Epithelial cell of esophagus (primary cell): ENCODE measurements at regions not wholly inside any gene's neighbourhood (a gene's known extent, or its start where the extent isn't known, plus 50 kb on each side); places are given as distances from the start of the nearest gene placed in this dataset.

ENCODE experiments used
- DNase-seq: peaks from one replicate; pipeline ENCODE4 v3.0.0; 2010; ENCODE audit warnings: low read depth
- H3K4me3 ChIP-seq: 2 replicates; pipeline ENCODE4 v1.5.1; 2011; ENCODE audit warnings: mild to moderate bottlenecking, low read length, control low read depth
- TF ChIP-seq, protein P1 (sequence below): IDR thresholded peaks from 2 replicates; pipeline ENCODE4 v1.5.1; 2011; ENCODE audit warnings: low read depth, mild to moderate bottlenecking, low read length, control low read depth, inconsistent platforms; ENCODE audit not compliant: insufficient read depth; ENCODE audit errors: missing control alignments

DNA sequence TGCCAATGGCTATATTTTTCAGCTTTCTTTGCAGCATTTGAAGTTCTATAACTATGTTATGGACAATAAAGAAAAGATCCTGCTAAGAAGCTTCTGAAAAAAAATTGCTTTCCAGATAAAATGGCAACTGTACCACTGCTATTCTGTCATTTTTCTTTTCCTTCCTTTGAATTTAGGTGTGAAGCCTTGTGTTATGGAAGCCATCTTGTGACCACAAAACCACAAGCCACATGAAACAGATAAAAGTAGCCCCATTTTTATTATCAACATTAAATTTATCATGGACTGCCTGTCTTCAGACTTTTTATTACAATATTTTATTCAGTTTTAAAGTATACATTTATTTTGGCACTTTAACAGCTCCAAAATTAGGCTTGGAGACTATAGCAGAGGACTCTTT lies 289.9 kb upstream of the ACTBL2 start:
- TF ChIP-seq, protein P1, sequence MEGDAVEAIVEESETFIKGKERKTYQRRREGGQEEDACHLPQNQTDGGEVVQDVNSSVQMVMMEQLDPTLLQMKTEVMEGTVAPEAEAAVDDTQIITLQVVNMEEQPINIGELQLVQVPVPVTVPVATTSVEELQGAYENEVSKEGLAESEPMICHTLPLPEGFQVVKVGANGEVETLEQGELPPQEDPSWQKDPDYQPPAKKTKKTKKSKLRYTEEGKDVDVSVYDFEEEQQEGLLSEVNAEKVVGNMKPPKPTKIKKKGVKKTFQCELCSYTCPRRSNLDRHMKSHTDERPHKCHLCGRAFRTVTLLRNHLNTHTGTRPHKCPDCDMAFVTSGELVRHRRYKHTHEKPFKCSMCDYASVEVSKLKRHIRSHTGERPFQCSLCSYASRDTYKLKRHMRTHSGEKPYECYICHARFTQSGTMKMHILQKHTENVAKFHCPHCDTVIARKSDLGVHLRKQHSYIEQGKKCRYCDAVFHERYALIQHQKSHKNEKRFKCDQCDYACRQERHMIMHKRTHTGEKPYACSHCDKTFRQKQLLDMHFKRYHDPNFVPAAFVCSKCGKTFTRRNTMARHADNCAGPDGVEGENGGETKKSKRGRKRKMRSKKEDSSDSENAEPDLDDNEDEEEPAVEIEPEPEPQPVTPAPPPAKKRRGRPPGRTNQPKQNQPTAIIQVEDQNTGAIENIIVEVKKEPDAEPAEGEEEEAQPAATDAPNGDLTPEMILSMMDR = no peak
- DNase-seq = no peak
- H3K4me3 ChIP-seq = no peak overlapping the region

DNA sequence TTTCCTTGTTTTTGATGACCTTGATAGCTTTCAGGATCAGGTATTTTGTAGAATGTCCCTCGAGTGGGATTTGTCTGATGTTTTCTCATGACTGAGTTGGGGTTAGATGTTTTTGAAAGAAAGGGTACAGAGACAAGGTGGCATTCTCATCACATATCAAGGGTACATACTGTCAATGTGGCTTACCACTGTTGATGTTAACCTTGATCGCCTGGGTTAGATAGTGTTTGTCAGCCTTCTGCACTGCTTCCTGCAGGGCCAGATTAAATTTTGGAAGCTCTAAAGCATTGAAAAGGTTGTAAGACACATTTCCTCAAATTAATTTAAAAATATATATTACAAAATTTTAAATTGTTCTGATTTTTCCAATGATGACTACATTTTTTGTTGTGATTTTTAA lies 287.4 kb upstream of the ACTBL2 start:
- no peak overlapping the region for H3K4me3 ChIP-seq
- TF ChIP-seq, protein P1 = no peak
- DNase-seq = no peak

DNA sequence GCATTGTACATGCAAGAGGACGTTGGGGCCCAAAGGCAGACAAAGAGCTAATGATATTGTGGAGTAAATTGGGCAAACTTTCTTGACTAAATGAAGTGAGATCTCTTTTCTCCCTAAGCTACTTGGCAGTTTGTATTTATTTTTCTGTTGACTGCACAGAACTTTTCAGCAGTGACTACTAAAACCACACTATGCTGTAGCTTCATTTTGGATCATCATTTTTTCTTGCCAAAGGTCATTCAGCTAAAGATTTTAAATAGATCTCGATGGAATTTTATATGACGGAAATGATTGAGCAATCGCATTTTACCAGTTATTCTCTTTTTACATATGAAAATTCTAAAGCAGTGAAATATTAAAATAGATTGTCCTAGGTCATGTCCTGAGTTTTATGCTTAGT lies 286.1 kb upstream of the ACTBL2 start:
- TF ChIP-seq, protein P1 = no peak
- DNase-seq = no peak
- no peak overlapping the region for H3K4me3 ChIP-seq

DNA sequence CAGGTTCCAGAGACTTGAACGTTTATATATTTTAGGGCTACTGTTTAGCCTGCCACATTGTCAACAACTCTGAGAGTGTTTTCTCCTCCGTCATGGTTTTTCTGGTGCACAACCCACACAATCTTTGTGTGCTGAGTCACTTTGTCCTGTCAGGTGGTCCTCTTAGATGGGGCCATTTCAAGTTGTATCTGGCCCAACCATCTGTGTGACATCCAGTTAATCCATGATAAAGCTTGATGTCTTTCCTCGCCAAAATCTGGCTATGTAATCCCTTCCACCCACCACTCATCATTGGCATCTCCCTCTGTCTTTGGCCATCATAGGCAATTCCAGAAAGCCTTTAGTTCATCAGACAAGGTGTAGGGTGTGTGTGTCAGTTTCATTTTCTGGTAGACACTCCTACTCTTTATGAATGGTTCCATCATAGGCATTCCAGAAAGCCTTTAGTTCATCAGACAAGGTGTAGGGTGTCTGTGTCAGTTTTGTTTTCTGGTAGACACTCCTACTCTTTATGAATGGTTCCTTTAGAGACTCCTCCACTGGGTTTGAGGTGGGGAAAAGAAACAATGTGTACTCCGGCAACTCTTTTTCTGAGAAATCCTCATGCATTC lies 282.0 kb upstream of the ACTBL2 start:
- TF ChIP-seq, protein P1 = no peak
- no peak overlapping the region for H3K4me3 ChIP-seq
- DNase-seq = no peak

DNA sequence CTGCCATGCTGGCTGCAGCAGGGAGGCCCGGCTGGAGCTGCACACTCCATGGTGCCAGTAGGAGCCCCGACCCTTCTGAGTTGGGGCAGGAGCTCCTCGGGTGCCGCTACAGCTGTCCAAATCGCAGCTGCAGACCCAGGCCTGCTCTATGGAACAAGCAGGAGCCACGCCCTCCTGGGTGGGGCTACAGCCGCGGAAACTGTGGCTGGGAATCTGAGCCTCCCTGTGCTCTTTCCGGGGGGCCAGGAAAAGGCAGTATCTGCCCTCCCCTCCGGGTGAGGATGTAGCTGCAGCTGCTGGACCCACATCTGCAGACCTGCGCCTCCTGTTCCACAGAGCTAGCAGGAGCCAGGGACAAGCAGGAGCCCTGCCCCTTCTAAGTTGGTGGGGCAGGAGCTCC lies 278.9 kb upstream of the ACTBL2 start:
- DNase-seq = no peak
- TF ChIP-seq, protein P1 = no peak
- no peak overlapping the region for H3K4me3 ChIP-seq

DNA sequence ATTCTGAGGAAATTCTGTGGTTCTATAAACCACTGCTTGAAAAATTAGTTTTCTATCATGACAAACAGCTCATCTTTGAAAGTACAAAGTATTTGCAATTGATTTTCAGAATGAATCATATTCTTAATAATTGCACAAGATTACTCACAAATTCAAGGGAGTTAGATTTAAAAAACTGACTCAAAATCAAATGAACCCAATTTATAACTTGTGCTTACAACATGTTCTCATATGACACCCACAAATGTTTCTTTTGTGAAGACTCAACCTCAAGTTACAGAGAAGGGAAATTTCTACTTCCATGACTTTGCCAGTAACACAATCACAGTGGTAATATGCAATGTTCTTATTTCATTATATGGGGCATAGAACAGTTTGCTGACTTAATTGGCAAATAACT lies 272.0 kb upstream of the ACTBL2 start:
- TF ChIP-seq, protein P1 = no peak
- H3K4me3 ChIP-seq = no peak overlapping the region
- DNase-seq = peak; percentile 29

DNA sequence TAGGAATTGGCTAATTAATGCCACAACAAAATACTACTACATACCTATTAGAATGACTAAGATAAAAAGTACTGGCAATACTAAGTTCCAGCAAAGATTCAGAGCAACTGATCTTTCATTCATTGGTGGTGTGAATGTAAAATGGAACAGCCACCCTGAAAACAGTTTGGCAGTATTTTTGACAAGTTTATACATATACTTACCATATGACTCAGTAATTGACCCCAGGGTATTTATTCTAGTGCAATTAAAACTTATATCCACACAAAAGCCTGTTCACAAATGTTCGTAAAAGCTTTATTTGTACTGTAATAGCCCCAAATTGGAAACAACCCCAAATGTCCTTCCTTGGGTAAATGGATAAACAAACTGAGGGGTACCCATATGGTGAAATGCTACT lies 270.8 kb upstream of the ACTBL2 start:
- no peak overlapping the region for H3K4me3 ChIP-seq
- peak; percentile 86 for DNase-seq
- TF ChIP-seq, protein P1 = no peak
